KMS-11 (cell line): ENCODE measurements at regions not wholly inside any gene's neighbourhood (a gene's known extent, or its start where the extent isn't known, plus 50 kb on each side); places are given as distances from the start of the nearest gene placed in this dataset.

Source experiments
- H2AFZ ChIP-seq: fragments of 200-600 bp; sonication (generic); 2 replicates; pipeline ENCODE4 v1.6.1; 2016; ENCODE audit warnings: antibody characterized with exemption, mixed run types, low read depth
- H3K27ac ChIP-seq: fragments of 200-600 bp; sonication (generic); 2 replicates; pipeline ENCODE4 v1.6.1; 2016; ENCODE audit warnings: mild to moderate bottlenecking, mixed run types
- H3K27me3 ChIP-seq: fragments of 200-600 bp; sonication (generic); 2 replicates; pipeline ENCODE4 v1.6.1; 2017; ENCODE audit warnings: mild to moderate bottlenecking, low read depth, mixed run types, moderate library complexity; ENCODE audit not compliant: insufficient read depth
- H3K36me3 ChIP-seq: fragments of 200-600 bp; sonication (generic); 2 replicates; pipeline ENCODE4 v1.6.1; 2017; ENCODE audit warnings: mild to moderate bottlenecking, mixed run types; ENCODE audit not compliant: insufficient read depth
- H3K4me1 ChIP-seq: fragments of 200-600 bp; sonication (generic); 2 replicates; pipeline ENCODE4 v1.6.1; 2016; ENCODE audit warnings: mild to moderate bottlenecking, low read depth, mixed run types; ENCODE audit not compliant: poor library complexity, severe bottlenecking
- H3K4me2 ChIP-seq: fragments of 200-600 bp; sonication (generic); 2 replicates; pipeline ENCODE4 v1.7.0; 2016; ENCODE audit warnings: mild to moderate bottlenecking, mixed run types
- H3K4me3 ChIP-seq: fragments of 200-600 bp; sonication (generic); IDR thresholded peaks from 2 replicates; pipeline ENCODE4 v1.6.1; 2017; ENCODE audit warnings: low read depth, low read length, mixed read lengths; ENCODE audit not compliant: insufficient read depth
- H3K79me2 ChIP-seq: fragments of 200-600 bp; sonication (generic); 2 replicates; pipeline ENCODE4 v1.6.1; 2016; ENCODE audit warnings: low read depth, mixed run types; ENCODE audit not compliant: insufficient read depth
- H3K9ac ChIP-seq: fragments of 200-600 bp; sonication (generic); 2 replicates; pipeline ENCODE4 v1.6.1; 2016; ENCODE audit warnings: mild to moderate bottlenecking, mixed run types
- H4K20me1 ChIP-seq: fragments of 200-600 bp; sonication (generic); 2 replicates; pipeline ENCODE4 v1.6.1; 2016; ENCODE audit warnings: mild to moderate bottlenecking, mixed run types; ENCODE audit not compliant: insufficient read depth
- TF ChIP-seq, protein P1 (sequence below): fragments of 200-600 bp; sonication (generic); conservative IDR thresholded peaks from 2 replicates; pipeline ENCODE4 v1.6.1; 2017; ENCODE audit warnings: low read depth, mild to moderate bottlenecking, antibody characterized with exemption, low read length, moderate library complexity, mixed read lengths

DNA sequence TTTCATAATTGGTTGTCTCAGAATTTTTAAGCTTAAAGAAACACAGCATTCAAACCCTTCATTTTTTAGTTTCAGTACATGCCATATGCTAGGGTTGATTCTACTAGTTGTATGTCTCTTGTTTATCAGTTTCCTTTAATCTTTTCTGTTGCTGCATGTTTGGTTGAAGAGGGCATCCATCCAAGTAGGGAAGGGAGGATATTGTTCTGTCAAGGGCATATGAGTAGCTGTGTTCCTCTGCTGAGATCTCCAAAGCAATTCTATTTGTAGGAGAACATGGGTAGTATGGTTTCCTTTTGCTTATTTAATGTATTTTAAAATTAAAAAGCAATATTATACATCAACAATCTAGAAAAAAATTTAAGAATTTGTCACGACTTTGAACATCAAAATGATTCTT is 167.7 kb downstream of the FHIP1A start:
- no peak overlapping the region for H3K4me2 ChIP-seq
- no peaks in the 10 kb centered on the region for H3K27me3 ChIP-seq
- no peak overlapping the region for H3K4me3 ChIP-seq
- no peak overlapping the region for H2AFZ ChIP-seq
- no peaks in the 10 kb centered on the region for H3K79me2 ChIP-seq
- no peak overlapping the region for H3K9ac ChIP-seq
- TF ChIP-seq, protein P1, sequence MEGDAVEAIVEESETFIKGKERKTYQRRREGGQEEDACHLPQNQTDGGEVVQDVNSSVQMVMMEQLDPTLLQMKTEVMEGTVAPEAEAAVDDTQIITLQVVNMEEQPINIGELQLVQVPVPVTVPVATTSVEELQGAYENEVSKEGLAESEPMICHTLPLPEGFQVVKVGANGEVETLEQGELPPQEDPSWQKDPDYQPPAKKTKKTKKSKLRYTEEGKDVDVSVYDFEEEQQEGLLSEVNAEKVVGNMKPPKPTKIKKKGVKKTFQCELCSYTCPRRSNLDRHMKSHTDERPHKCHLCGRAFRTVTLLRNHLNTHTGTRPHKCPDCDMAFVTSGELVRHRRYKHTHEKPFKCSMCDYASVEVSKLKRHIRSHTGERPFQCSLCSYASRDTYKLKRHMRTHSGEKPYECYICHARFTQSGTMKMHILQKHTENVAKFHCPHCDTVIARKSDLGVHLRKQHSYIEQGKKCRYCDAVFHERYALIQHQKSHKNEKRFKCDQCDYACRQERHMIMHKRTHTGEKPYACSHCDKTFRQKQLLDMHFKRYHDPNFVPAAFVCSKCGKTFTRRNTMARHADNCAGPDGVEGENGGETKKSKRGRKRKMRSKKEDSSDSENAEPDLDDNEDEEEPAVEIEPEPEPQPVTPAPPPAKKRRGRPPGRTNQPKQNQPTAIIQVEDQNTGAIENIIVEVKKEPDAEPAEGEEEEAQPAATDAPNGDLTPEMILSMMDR: no peak
- no peaks in the 10 kb centered on the region for H3K36me3 ChIP-seq
- no peaks in the 10 kb centered on the region for H3K4me1 ChIP-seq
- no peak overlapping the region for H3K27ac ChIP-seq
- H4K20me1 ChIP-seq: no peaks in the 10 kb centered on the region

GRCh38 chr4:151581570-151581969 is 172.6 kb downstream of the FHIP1A start:
- H3K36me3 ChIP-seq: no peaks in the 10 kb centered on the region
- H3K27me3 ChIP-seq: no peaks in the 10 kb centered on the region
- H3K27ac ChIP-seq: no peak overlapping the region
- H3K79me2 ChIP-seq: no peaks in the 10 kb centered on the region
- TF ChIP-seq, protein P1: no peak
- H3K4me3 ChIP-seq: no peak overlapping the region
- H3K4me2 ChIP-seq: no peak overlapping the region
- no peak overlapping the region for H3K9ac ChIP-seq
- H3K4me1 ChIP-seq: no peaks in the 10 kb centered on the region
- no peaks in the 10 kb centered on the region for H4K20me1 ChIP-seq
- H2AFZ ChIP-seq: no peak overlapping the region

- Histone ChIP-seq H3K9ac (no peak overlapping the region), H3K4me3 (no peak overlapping the region), H3K4me2 (no peak overlapping the region), H3K79me2 (no peaks in the 10 kb centered on the region), H3K4me1 (no peaks in the 10 kb centered on the region), H3K27ac (no peak overlapping the region), H2AFZ (no peak overlapping the region), H4K20me1 (no peaks in the 10 kb centered on the region), H3K27me3 (no peaks in the 10 kb centered on the region), H3K36me3 (no peaks in the 10 kb centered on the region)
- TF ChIP-seq, protein P1: no peak
Measured at GRCh38 chr4:151582098-151582497, 173.1 kb downstream of the FHIP1A start.

- H3K36me3 ChIP-seq: no peaks in the 10 kb centered on the region
- no peak overlapping the region for H3K4me3 ChIP-seq
- H3K9ac ChIP-seq: no peak overlapping the region
- no peak overlapping the region for H3K4me2 ChIP-seq
- no peaks in the 10 kb centered on the region for H4K20me1 ChIP-seq
- TF ChIP-seq, protein P1: no peak
- H3K27me3 ChIP-seq: no peaks in the 10 kb centered on the region
- no peak overlapping the region for H2AFZ ChIP-seq
- H3K79me2 ChIP-seq: no peaks in the 10 kb centered on the region
- H3K4me1 ChIP-seq: no peaks in the 10 kb centered on the region
- no peak overlapping the region for H3K27ac ChIP-seq
Measured at GRCh38 chr4:151583157-151583914, 174.4 kb downstream of the FHIP1A start.
